ENCODE measurements at regions not wholly inside any gene's neighbourhood (a gene's known extent, or its start where the extent isn't known, plus 50 kb on each side); places are given as distances from the start of the nearest gene placed in this dataset.
"Not testable (repeated sequence)": the region's sequence is repeated elsewhere in the genome, so short reads cannot be mapped to it uniquely, and the experiment has no call there.

- not testable (repeated sequence) for TF ChIP-seq CTCF (IDR thresholded peaks at IDR 0.05); POLR2AphosphoS5 (IDR thresholded peaks at IDR 0.05; ENCODE audit: low read depth, low read length); CHD2 (IDR thresholded peaks at IDR 0.05; ENCODE audit: low read length, partially characterized antibody); RAD21 (IDR thresholded peaks at IDR 0.05; ENCODE audit: low read length); GATA2 (CRISPR knock-in tag; IDR thresholded peaks at IDR 0.05); YY1 (IDR thresholded peaks at IDR 0.05; ENCODE audit: low read depth)
Measured at GRCh38 chr1:120542940-120543339, 128.1 kb downstream of the NBPF8 start.

Data from SK-N-SH (cell line).